Aorta (tissue), 5 donors: ENCODE measurements at regions not wholly inside any gene's neighbourhood (a gene's known extent, or its start where the extent isn't known, plus 50 kb on each side); places are given as distances from the start of the nearest gene placed in this dataset.

ENCODE experiments used
- ATAC-seq: fragments of 200-7000 bp; cut with Tn5 transposase; one replicate; pipeline ENCODE4 v1.9.1; 2022; ENCODE audit warnings: moderate library complexity; ENCODE audit not compliant: low FRiP score
- DNase-seq, 2 donors: peaks; one replicate each; pipeline ENCODE4 v3.0.0-alpha.2; 2020
- H3K27ac ChIP-seq, 2 donors: one replicate each; pipeline ENCODE4 v1.5.1; 2013; ENCODE audit warnings: low read length in 2 of 2, mild to moderate bottlenecking in 2 of 2, moderate library complexity in 2 of 2, control low read depth in 1 of 2, inconsistent platforms in 1 of 2, low read depth in 1 of 2
- H3K27me3 ChIP-seq, 2 donors: one replicate each; pipeline ENCODE4 v1.6.1; 2013; ENCODE audit warnings: control low read depth in 1 of 2, low read length in 1 of 2, mild to moderate bottlenecking in 1 of 2, moderate library complexity in 1 of 2; ENCODE audit not compliant: insufficient read depth in 2 of 2, control insufficient read depth in 1 of 2
- H3K36me3 ChIP-seq, 2 donors: one replicate each; pipeline ENCODE4 v1.6.1; 2013; ENCODE audit warnings: control low read depth in 1 of 2, low read length in 1 of 2, mild to moderate bottlenecking in 1 of 2; ENCODE audit not compliant: insufficient read depth in 2 of 2, control insufficient read depth in 1 of 2
- H3K4me1 ChIP-seq, 2 donors: one replicate each; pipeline ENCODE4 v1.6.1; 2013; ENCODE audit warnings: low read length in 2 of 2, control low read depth in 1 of 2, mild to moderate bottlenecking in 1 of 2, moderate library complexity in 1 of 2; ENCODE audit not compliant: insufficient read depth in 2 of 2, control insufficient read depth in 1 of 2
- H3K4me3 ChIP-seq, 2 donors: one replicate each; pipeline ENCODE4 v1.5.1; 2013; ENCODE audit warnings: low read length in 2 of 2, control low read depth in 1 of 2, mild to moderate bottlenecking in 1 of 2
- H3K9me3 ChIP-seq: one replicate; pipeline ENCODE4 v1.6.1; 2013; ENCODE audit warnings: mild to moderate bottlenecking, low read length; ENCODE audit not compliant: control insufficient read depth
- WGBS, 2 donors: extraction: QIAGEN DNeasy Blood & Tissue Kit; methylation state at CpG; one replicate each; pipeline ENCODE4 v1.1.7; 2013; 5-methylcytosine and 5-hydroxymethylcytosine counted together
- intact Hi-C, 2 donors: fragments of 100-400 bp; cut with DNase I; formaldehyde crosslinking; loops; one replicate each; pipeline versions ENCODE4 v1.14.2 to v1.15.0; 2022
- donor health status: healthy with polysubstance abuse.
- donor health status: Bipolar disorder and iron deficiency.
- donor health status: DM: no; HTN: no; CAD: no.
- donor health status: DM: no; HTN: no; CAD: no.
- donor health status: DM: yes; HTN: yes; CAD: no.

DNA sequence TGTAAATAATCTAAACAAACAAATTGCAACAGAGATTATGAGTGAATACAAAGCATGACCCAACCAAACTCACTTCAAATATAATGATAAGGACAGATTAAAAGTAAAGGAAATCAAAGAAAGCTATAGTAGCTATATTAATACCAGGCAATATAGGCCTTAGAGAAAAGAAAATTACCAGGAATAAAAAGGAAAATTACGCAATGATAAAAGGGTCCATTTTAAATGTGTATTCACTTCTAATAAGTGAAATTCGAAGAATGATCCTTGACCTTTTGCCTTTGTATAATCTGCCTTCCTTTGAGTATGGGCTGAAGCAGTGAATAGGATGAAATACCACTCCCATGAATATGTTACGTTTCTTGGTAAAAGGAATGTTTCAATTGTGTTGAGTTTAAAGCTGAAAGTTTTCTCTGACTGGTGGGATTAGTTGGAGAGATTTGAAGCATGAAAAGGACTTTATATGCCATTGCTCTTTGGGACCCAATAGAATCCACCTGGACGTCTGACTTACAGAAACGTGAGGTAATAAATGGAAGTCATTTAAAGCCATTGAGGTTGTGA, 91.9 kb upstream of the HMGCLL1 start:
- no peak overlapping the region for H3K27ac ChIP-seq
- H3K36me3 ChIP-seq, result no peaks in the 10 kb centered on the region
- intact Hi-C loops, result no loop called here
- no peaks in the 10 kb centered on the region for H3K9me3 ChIP-seq
- H3K27me3 ChIP-seq, result no peaks in the 10 kb centered on the region
- DNase-seq (no peak), ATAC-seq (no peak)
- 81 to 86% methylated on average over 5 of the region's 5 CpGs for WGBS, 2 donors
- H3K4me3 ChIP-seq, result no peak overlapping the region
- H3K4me1 ChIP-seq, result no peaks in the 10 kb centered on the region

DNA sequence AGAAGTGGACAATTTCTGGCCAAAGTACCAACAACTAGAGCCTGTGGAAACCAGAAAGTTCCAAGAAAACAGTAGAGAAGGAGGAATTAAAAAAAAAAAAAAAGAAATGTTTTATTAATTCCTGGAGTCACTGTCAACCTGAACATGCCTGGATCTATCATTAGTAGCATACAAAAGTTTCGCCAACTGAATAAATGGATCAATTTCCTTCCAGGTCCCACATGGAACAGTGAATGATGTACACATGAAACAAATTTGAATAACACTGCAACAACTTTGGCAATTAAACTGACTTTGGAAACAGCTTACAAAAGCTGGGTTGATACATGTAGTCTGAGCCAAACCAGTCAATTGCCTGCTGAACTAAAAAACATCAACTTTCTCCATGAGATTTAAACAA, 90.0 kb upstream of the HMGCLL1 start:
- H3K9me3 ChIP-seq, result peaks cover 1% of the 10 kb centered on the region
- DNase-seq (no peak), ATAC-seq (no peak)
- H3K36me3 ChIP-seq, result no peaks in the 10 kb centered on the region
- intact Hi-C loops, result no loop called here
- H3K27me3 ChIP-seq, result no peaks in the 10 kb centered on the region
- H3K4me1 ChIP-seq, result no peaks in the 10 kb centered on the region
- WGBS, 2 donors, result 96% methylated on average over 1 of the region's 1 CpG
- no peak overlapping the region for H3K27ac ChIP-seq
- H3K4me3 ChIP-seq, result no peak overlapping the region

DNA sequence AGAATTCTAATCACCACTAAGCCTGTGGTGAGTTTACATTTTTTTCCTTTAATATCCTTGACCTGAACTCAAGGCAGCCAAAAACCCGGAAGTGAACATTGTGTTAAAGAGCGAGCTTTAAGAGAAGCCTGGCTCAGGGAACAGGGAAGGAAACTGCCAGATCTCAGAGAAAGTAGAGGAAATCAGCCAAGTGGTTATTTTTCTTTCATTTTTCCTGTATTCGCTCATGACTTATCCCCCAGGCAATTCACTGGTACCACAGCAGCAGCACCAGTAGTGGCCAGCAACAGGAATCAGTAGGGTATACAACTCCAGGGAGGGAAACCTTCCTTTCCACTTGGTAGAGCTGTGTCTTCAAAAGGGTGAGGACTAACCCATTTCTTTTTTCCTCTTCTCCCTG, 89.6 kb upstream of the HMGCLL1 start:
- H3K27me3 ChIP-seq, result no peaks in the 10 kb centered on the region
- H3K9me3 ChIP-seq, result peaks cover 1% of the 10 kb centered on the region
- WGBS, 2 donors, result 3% methylated on average over 3 of the region's 3 CpGs
- ATAC-seq (peak; percentile 46), DNase-seq (no peak)
- H3K4me1 ChIP-seq, result no peaks in the 10 kb centered on the region
- H3K36me3 ChIP-seq, result no peaks in the 10 kb centered on the region
- H3K27ac ChIP-seq, result no peak overlapping the region
- intact Hi-C loops, result no loop called here
- H3K4me3 ChIP-seq, result no peak overlapping the region

DNA sequence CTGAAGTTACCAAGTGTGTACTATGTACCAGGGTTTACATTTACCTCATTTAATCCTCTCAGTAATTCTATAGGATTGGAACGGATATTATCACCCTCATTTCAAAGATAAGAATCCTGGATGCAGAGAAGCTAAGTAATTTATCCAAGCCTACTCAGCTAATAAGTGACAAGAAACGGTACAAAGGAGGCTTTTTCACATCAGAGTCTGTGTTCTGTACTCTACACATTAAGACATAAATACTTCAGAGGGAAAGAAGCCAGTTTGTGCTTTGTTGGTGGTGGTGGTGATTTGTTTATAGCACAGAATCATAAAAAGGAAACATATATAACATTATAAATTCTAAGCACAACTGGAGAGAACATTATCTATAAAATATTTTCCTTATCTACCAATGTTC, 88.3 kb upstream of the HMGCLL1 start:
- Histone ChIP-seq H3K27me3 (no peaks in the 10 kb centered on the region), H3K36me3 (no peaks in the 10 kb centered on the region), H3K9me3 (peaks cover 1% of the 10 kb centered on the region), H3K4me1 (no peaks in the 10 kb centered on the region), H3K27ac (no peak overlapping the region), H3K4me3 (no peak overlapping the region)
- 39 to 51% methylated on average over 2 of the region's 2 CpGs for WGBS, 2 donors
- intact Hi-C loops, result no loop called here
- no peak for DNase-seq
- no peak for ATAC-seq

DNA sequence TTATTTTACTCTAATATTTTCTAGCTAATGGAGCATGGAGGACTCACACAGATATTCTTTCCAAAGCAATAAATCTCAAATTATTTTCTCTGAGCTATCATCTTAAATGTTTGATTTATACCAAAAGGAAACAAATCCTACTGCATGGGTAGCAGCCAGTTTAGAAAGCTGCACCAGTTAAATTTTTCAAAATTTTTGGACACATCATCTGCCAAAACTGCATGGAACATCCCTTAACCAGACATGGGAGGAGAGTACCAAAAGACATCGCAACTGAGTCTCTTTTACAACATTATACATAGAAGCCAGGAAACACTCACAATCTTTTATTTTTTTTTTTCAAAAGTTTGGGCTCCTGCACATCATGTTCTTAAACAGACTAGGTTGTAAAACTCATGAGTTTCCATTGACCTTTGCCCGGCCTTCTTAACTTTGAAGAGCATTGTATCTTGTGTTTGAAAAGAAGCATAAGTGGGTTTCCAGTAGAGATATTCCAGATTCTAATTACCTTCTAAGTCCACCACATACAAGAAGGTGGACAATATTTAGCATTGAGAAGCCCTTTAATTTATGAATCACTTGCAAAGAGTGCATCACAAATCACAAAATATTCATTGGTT, 87.7 kb upstream of the HMGCLL1 start:
- Histone ChIP-seq H3K4me1 (no peaks in the 10 kb centered on the region), H3K27ac (no peak overlapping the region), H3K9me3 (peaks cover 1% of the 10 kb centered on the region), H3K4me3 (no peak overlapping the region), H3K27me3 (no peaks in the 10 kb centered on the region), H3K36me3 (no peaks in the 10 kb centered on the region)
- intact Hi-C loops, result no loop called here
- WGBS, 2 donors, result 86 to 91% methylated on average over 2 of the region's 2 CpGs
- ATAC-seq (no peak), DNase-seq (no peak)

DNA sequence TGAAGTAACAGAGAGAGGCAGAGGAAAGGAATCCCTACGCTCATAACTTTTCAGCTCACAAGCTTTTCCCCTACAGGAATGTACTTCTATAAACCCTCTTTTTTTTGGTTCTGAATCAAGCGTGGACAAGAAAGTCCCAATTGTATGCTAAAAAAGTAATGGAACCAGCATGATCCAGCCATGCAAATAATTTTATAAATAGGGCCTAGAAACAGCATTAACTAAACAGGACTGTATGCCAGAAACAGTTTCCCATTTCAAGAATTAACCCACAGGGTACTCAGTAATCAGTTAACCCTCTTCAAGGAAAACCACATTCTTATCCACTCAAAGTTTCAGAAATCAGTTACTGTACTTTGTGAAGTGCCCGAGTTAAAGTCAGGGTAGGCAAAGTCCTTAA, 87.0 kb upstream of the HMGCLL1 start:
- intact Hi-C loops, result no loop called here
- Histone ChIP-seq H3K9me3 (peaks cover 1% of the 10 kb centered on the region), H3K4me3 (no peak overlapping the region), H3K4me1 (no peaks in the 10 kb centered on the region), H3K27ac (no peak overlapping the region), H3K36me3 (no peaks in the 10 kb centered on the region), H3K27me3 (no peaks in the 10 kb centered on the region)
- ATAC-seq, result no peak
- DNase-seq, result no peak
- 60 to 61% methylated on average over 3 of the region's 3 CpGs for WGBS, 2 donors

DNA sequence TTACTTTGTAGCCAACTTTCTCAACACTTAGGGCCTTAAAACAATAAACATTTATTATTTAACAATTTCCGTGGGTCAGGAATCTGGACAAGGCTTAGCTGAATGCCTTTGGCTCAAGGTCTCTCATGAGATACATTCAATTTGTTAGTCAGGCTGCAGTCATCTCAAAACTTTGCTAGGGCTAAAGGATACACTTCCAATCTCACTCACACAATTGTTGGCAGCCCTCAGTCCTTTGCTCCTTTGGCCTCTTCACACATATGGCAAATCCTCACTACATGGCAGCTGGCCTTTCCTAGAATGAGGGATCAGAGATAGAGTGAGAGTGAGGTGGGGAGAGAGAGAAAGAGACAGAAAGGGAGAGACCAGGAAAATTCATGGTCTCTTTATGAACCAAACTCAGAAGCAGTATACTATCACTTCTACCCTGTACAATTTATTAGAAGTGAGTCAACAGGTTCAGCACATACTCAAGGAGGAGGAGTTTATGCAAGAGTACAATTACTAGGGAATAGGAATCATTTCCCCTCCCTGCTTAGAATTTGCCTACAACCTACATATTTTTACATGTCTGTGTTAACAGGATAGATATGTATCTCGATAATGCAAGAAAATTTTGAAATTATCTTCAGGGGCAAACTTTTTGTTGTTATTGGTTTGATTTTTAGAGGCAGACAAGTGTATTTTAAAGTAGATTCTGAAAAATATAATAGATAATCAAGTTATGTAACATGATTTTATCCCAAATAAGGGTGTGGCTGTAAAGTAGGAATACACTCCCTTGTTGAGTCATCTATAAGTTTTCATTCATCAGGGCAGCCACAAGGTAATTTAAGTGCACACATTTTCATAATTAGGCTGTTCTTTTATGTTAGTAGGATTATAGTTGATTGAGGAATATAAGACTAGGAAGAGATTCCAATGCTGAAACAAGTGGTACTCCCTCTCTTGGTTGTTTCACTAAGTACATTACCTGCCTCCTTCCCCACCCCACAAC, 85.9 kb upstream of the HMGCLL1 start:
- intact Hi-C loops, result no loop called here
- H3K4me3 ChIP-seq, result no peak overlapping the region
- ATAC-seq (no peak), DNase-seq (no peak)
- H3K27ac ChIP-seq, result no peak overlapping the region
- no peaks in the 10 kb centered on the region for H3K36me3 ChIP-seq
- H3K9me3 ChIP-seq, result peaks cover 1% of the 10 kb centered on the region
- 43 to 45% methylated on average over 2 of the region's 2 CpGs for WGBS, 2 donors
- no peaks in the 10 kb centered on the region for H3K27me3 ChIP-seq
- H3K4me1 ChIP-seq, result no peaks in the 10 kb centered on the region

DNA sequence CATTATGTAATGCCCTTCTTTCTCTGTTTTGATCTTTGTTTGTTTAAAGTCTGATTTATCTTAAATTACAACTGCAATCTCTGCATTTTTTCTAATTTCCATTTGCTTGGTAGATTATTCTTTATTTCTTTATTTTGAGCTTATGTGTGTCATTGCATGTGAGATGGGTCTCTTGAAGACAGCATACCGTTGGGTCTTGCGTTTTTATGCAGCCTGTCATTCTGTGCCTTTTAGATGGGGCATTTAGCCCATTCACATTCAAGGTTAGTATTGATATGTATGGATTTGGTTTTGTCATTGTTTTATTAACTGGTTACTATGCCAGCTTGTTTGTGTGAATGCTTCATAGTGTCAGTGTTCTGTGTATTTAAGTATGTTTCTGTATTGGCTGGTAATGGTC, 84.9 kb upstream of the HMGCLL1 start:
- H3K4me1 ChIP-seq, result no peaks in the 10 kb centered on the region
- H3K9me3 ChIP-seq, result peaks cover 1% of the 10 kb centered on the region
- 92 to 93% methylated on average over 2 of the region's 2 CpGs for WGBS, 2 donors
- H3K36me3 ChIP-seq, result no peaks in the 10 kb centered on the region
- ATAC-seq (no peak), DNase-seq (no peak)
- H3K4me3 ChIP-seq, result no peak overlapping the region
- H3K27me3 ChIP-seq, result no peaks in the 10 kb centered on the region
- no peak overlapping the region for H3K27ac ChIP-seq
- intact Hi-C loops, result no loop called here
